Activated CD4-positive, alpha-beta T cell treated with anti-CD3 and anti-CD28 coated beads, Interleukin-2, amount 10 ng/mL, durations not matched to agents 7 days and 5 days (primary cell): ENCODE measurements at regions not wholly inside any gene's neighbourhood (a gene's known extent, or its start where the extent isn't known, plus 50 kb on each side); places are given as distances from the start of the nearest gene placed in this dataset.
"Not testable (repeated sequence)": the region's sequence is repeated elsewhere in the genome, so short reads cannot be mapped to it uniquely, and the experiment has no call there.

Experiments used
- CTCF ChIA-PET: fragments of 350-600 bp; sonication (Branson Sonifier 250); formaldehyde crosslinking; loops from one replicate; lab custom pipeline; 2021; ENCODE audit warnings: antibody characterized with exemption; lab: Charles Lee
- POLR2A ChIA-PET: fragments of 350-600 bp; sonication (Branson Sonifier 250); formaldehyde crosslinking; loops from one replicate; lab custom pipeline; 2021; ENCODE audit warnings: antibody characterized with exemption; lab: Charles Lee
- DNase-seq: peaks from one replicate; pipeline ENCODE4 v3.0.0-alpha.2; 2020
- H3K27ac Mint-ChIP-seq: one replicate; pipeline ENCODE4 v1.8.0; 2021; ENCODE audit warnings: mild to moderate bottlenecking, moderate library complexity, mixed read lengths
- H3K27me3 Mint-ChIP-seq: one replicate; pipeline ENCODE4 v1.8.0; 2021; ENCODE audit warnings: mixed read lengths
- H3K36me3 Mint-ChIP-seq: one replicate; pipeline ENCODE4 v1.8.0; 2021; ENCODE audit warnings: low read depth, mixed read lengths
- H3K4me1 Mint-ChIP-seq: one replicate; pipeline ENCODE4 v1.8.0; 2021; ENCODE audit warnings: mixed read lengths
- H3K4me3 Mint-ChIP-seq: one replicate; pipeline ENCODE4 v1.8.0; 2021; ENCODE audit warnings: mild to moderate bottlenecking, moderate library complexity, mixed read lengths
- H3K9me3 Mint-ChIP-seq: one replicate; pipeline ENCODE4 v1.8.0; 2021; ENCODE audit warnings: mixed read lengths

DNA sequence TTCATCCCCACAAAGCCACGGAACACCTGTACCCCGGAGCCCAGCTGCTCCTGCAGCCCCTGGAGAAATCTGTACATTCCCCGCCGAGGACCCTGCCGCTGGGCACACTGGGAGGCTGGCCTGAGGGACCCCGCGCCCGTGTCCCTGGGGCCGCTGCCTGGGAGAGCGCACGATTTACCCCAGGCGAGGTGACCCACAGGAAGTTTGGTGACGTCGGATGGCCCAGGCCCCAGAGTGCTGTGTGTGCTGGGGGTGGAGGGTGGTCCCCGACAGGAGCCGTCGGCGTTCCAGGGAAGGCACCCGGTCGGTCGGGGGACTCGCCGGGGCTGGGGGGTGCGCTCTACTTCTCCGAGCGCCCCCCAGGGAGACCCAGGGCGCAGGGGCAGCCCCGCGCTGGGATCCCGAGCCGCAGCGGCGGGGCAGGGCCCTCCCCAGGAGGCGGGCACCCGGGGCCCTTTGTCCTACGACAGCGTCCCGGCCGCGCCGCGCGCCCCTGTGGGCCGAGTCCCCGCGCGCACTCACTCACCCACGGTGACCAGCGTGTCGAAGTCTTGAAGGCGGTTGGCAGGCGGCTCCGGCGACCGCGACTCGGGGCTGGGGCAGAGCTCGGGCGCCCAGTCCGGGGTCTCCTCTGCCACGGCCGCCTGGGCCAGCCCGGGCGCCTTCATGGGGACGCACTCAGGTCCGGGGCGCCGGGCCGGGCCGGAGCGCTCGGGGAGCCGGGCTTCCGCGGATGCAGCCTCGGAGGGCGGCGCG lies 206.4 kb upstream of the PRKX start:
- DNase-seq, CTCF ChIA-PET, POLR2A ChIA-PET, H3K36me3 Mint-ChIP-seq, H3K9me3 Mint-ChIP-seq, H3K4me1 Mint-ChIP-seq, H3K27me3 Mint-ChIP-seq, H3K27ac Mint-ChIP-seq, H3K4me3 Mint-ChIP-seq: not testable (repeated sequence)

DNA sequence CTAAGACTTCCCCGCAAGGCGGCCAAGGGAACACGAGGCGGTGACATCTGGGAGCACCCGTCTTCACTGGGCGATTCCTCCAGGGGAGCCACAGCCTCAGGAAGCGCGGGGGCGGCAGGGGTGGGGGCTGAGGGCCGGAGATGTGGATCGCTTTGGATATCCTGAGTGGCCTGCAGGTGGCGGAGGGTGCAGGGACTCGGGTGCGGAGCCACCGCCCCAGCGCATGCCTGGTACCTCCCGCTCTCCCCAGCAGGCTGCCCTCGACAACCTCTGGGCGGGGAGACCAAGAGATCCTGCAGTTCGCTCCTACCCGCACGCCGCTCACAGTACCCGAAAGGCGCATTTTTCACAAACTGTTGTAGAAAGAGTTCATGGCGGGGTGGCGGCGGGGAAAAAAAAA lies 201.4 kb upstream of the PRKX start:
- H3K9me3 Mint-ChIP-seq, H3K4me1 Mint-ChIP-seq, H3K4me3 Mint-ChIP-seq, POLR2A ChIA-PET, H3K36me3 Mint-ChIP-seq, CTCF ChIA-PET, H3K27ac Mint-ChIP-seq, DNase-seq, H3K27me3 Mint-ChIP-seq: not testable (repeated sequence)

DNA sequence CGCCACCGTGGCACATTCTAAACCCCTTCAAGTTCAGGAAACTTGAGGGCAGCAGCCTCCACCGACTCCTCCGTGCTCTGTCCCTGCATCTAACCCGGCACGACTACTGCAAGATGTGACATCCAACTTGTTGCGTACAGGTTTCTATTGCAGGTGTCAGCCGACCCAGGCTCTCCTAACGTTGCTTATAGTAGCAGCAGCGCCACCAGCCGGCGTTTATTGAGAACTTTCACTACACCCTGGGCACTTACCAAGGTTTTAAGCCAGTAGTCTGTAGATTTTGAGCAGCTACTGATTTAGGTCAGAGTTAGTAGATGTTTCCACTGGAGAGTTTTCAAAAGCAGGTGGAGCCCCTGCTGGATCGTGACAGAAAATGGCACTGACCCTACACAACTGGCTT lies 200.6 kb upstream of the PRKX start:
- CTCF ChIA-PET, H3K9me3 Mint-ChIP-seq, H3K36me3 Mint-ChIP-seq, H3K4me1 Mint-ChIP-seq, H3K27ac Mint-ChIP-seq, H3K27me3 Mint-ChIP-seq, DNase-seq, POLR2A ChIA-PET, H3K4me3 Mint-ChIP-seq: not testable (repeated sequence)

DNA sequence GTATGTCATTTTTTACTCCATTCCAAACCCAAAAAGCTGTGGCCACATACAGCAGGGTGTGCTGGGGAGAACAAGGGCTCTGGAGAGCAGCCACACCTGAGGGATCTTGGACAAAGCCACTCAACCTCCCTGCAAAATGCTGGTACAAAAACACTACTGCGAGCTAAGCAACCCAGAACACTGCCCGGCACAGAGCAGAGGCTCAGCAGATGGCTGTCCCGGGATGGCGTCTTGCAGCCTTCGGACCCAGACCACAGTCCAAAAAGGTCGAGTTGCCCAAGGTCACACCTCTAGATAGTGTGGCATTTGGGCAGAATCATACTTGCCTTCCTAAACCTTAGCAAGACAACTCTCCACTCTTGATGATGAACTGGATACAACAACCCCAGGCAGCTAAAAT lies 197.6 kb upstream of the PRKX start:
- H3K36me3 Mint-ChIP-seq, CTCF ChIA-PET, H3K4me3 Mint-ChIP-seq, POLR2A ChIA-PET, H3K9me3 Mint-ChIP-seq, DNase-seq, H3K27me3 Mint-ChIP-seq, H3K4me1 Mint-ChIP-seq, H3K27ac Mint-ChIP-seq: not testable (repeated sequence)

DNA sequence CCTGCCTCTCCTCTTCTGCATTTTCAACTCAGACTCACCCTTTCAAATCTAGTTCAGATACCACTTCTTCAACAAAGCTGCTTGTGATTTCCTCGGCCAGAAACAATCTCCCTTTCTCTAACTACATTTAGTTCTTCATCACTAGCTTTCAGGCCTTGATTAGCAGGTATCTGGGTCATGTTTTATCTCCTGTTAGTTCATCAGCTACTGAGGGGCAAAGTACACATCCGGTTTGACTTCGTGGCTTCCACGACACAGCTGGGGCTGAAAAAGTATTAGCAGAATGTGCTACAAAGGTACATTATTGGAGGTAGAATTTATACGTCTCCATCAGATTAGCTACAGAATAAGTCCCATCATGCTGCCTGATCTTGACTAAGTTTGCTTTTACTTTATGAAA lies 197.2 kb upstream of the PRKX start:
- H3K27me3 Mint-ChIP-seq, H3K36me3 Mint-ChIP-seq, H3K4me1 Mint-ChIP-seq, CTCF ChIA-PET, H3K27ac Mint-ChIP-seq, H3K4me3 Mint-ChIP-seq, H3K9me3 Mint-ChIP-seq, DNase-seq, POLR2A ChIA-PET: not testable (repeated sequence)

DNA sequence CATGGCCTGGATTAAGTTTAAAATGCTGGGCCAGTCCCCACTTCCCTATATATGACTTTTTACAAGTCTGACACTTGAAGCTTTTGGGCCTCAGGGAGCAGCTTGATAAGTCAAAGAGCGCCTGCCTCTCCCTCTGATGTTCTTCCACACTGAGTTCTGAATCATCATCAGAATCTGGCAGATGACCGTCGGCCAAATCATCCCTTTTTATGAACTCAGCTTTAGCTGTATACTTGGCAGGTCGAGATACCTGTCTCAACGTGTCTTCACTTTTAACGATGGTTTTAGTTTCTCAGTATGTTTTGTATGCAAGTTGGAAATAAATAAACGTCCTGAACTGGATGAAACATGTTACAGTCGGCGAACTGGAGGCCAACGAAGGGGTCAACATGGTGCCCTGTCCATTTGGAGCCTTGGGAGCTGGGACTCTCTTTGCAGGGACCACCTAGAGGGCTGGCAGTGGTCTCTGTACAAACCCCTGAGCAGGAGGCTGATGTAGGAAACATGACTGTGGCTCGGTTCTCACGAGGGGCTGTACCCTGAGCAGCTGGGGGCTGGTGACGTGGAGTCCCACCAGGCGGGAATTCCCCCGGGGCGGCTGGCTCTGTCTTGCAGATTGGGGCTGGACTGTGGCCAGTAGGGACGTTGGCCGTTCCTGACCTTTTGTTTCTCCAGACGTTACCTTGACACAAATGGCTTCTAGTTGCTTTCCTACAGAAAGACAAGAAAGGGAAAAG lies 192.2 kb upstream of the PRKX start:
- H3K27ac Mint-ChIP-seq, H3K9me3 Mint-ChIP-seq, H3K36me3 Mint-ChIP-seq, DNase-seq, H3K4me3 Mint-ChIP-seq, POLR2A ChIA-PET, H3K4me1 Mint-ChIP-seq, H3K27me3 Mint-ChIP-seq, CTCF ChIA-PET: not testable (repeated sequence)

DNA sequence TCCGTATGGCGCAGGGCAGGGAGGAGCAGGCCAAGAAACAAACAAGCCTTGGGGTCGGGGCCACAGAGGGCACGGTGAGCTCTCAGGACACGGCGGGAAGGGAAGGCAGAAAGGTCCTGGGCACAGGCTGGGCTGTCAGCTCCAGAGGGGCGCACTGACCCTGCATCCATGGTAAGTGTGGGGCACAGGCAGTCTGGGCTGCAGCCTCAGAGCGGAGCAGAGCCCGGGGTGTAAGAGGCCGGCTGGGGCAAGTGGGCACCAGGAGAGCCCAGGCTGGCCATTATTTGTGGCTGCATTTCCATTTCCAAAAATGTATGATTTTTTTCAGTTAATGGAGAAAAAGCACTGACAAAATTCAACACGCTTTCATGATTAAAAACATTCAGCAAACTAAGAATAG lies 188.8 kb upstream of the PRKX start:
- H3K27ac Mint-ChIP-seq, H3K27me3 Mint-ChIP-seq, CTCF ChIA-PET, DNase-seq, H3K4me3 Mint-ChIP-seq, H3K9me3 Mint-ChIP-seq, H3K36me3 Mint-ChIP-seq, H3K4me1 Mint-ChIP-seq, POLR2A ChIA-PET: not testable (repeated sequence)

DNA sequence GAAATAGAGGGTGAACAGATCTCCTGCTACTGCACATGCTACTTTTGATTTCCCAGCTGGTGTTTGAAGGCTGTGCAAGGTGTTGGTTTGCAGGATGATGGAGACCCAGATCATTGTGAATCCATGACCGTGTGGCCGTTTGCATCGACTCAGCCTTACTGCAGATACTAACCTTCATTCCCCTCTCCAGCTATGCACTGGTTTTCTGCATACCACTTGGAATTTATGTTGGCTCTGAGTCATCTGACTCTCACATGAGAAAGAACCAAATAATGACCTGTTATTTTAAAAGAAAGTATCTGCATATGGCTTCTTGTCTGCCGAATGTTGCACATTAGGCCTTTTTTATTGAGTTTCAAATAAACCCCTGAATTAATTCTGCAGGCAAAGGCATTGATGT lies 183.3 kb upstream of the PRKX start:
- H3K36me3 Mint-ChIP-seq, POLR2A ChIA-PET, DNase-seq, H3K4me1 Mint-ChIP-seq, H3K27ac Mint-ChIP-seq, H3K27me3 Mint-ChIP-seq, H3K9me3 Mint-ChIP-seq, CTCF ChIA-PET, H3K4me3 Mint-ChIP-seq: not testable (repeated sequence)

DNA sequence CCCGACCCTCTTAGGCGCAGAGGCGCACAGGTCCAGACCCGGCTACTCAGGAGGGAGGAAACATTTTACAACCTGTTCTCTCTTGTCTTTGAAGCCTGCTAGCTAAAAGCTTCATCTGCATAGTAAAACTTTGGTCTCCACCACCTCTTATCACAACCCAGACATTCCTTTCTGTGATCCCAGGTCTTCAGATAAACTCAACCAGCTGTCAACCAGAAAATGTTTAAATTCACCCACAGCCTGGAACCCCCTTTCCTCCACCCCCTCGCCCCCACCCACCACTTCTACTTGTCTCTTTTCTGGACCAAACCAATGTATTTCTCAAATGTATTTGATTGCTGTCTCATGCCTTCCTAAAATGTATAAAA lies 169.1 kb upstream of the PRKX start:
- CTCF ChIA-PET, H3K4me3 Mint-ChIP-seq, H3K4me1 Mint-ChIP-seq, H3K36me3 Mint-ChIP-seq, DNase-seq, POLR2A ChIA-PET, H3K27me3 Mint-ChIP-seq, H3K9me3 Mint-ChIP-seq, H3K27ac Mint-ChIP-seq: not testable (repeated sequence)

DNA sequence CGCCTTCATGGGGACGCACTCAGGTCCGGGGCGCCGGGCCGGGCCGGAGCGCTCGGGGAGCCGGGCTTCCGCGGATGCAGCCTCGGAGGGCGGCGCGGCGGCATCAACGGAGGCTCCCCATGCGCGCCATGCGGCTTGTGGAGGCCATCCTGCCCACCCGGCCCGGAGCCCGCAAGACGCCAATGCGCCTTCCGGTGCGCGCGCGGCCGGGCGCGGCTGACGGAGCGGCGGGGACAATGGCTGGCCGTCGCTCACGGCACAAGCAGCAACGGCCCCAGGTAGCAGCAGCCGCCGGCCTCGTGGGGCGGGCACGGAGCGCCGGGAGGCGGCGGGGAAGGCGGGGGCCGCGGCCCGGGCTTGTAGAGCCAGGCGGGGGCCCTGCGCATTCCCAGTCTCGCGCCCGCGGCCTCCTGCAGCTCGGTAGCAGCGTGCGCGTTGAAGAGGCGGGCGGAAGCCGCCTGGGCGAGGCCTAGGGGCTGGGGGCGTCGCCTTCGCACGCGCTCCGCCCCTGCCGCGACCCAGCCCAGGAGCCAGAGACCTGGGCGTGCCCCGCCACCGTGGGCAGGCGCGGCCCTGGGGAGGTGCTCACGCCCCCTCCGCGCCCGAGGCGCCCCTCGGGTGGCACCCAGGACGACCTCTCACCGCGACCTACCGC lies 168.6 kb upstream of the PRKX start:
- H3K27me3 Mint-ChIP-seq, H3K9me3 Mint-ChIP-seq, CTCF ChIA-PET, H3K4me3 Mint-ChIP-seq, H3K36me3 Mint-ChIP-seq, H3K4me1 Mint-ChIP-seq, DNase-seq, POLR2A ChIA-PET, H3K27ac Mint-ChIP-seq: not testable (repeated sequence)

DNA sequence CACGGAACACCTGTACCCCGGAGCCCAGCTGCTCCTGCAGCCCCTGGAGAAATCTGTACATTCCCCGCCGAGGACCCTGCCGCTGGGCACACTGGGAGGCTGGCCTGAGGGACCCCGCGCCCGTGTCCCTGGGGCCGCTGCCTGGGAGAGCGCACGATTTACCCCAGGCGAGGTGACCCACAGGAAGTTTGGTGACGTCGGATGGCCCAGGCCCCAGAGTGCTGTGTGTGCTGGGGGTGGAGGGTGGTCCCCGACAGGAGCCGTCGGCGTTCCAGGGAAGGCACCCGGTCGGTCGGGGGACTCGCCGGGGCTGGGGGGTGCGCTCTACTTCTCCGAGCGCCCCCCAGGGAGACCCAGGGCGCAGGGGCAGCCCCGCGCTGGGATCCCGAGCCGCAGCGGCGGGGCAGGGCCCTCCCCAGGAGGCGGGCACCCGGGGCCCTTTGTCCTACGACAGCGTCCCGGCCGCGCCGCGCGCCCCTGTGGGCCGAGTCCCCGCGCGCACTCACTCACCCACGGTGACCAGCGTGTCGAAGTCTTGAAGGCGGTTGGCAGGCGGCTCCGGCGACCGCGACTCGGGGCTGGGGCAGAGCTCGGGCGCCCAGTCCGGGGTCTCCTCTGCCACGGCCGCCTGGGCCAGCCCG lies 167.9 kb upstream of the PRKX start:
- H3K9me3 Mint-ChIP-seq, POLR2A ChIA-PET, H3K4me1 Mint-ChIP-seq, CTCF ChIA-PET, H3K36me3 Mint-ChIP-seq, H3K27me3 Mint-ChIP-seq, DNase-seq, H3K27ac Mint-ChIP-seq, H3K4me3 Mint-ChIP-seq: not testable (repeated sequence)

DNA sequence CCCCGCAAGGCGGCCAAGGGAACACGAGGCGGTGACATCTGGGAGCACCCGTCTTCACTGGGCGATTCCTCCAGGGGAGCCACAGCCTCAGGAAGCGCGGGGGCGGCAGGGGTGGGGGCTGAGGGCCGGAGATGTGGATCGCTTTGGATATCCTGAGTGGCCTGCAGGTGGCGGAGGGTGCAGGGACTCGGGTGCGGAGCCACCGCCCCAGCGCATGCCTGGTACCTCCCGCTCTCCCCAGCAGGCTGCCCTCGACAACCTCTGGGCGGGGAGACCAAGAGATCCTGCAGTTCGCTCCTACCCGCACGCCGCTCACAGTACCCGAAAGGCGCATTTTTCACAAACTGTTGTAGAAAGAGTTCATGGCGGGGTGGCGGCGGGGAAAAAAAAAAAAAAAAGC lies 162.9 kb upstream of the PRKX start:
- H3K4me3 Mint-ChIP-seq, H3K27me3 Mint-ChIP-seq, POLR2A ChIA-PET, CTCF ChIA-PET, DNase-seq, H3K36me3 Mint-ChIP-seq, H3K9me3 Mint-ChIP-seq, H3K4me1 Mint-ChIP-seq, H3K27ac Mint-ChIP-seq: not testable (repeated sequence)

DNA sequence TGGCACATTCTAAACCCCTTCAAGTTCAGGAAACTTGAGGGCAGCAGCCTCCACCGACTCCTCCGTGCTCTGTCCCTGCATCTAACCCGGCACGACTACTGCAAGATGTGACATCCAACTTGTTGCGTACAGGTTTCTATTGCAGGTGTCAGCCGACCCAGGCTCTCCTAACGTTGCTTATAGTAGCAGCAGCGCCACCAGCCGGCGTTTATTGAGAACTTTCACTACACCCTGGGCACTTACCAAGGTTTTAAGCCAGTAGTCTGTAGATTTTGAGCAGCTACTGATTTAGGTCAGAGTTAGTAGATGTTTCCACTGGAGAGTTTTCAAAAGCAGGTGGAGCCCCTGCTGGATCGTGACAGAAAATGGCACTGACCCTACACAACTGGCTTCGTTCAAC lies 162.2 kb upstream of the PRKX start:
- H3K36me3 Mint-ChIP-seq, H3K27me3 Mint-ChIP-seq, H3K4me3 Mint-ChIP-seq, H3K27ac Mint-ChIP-seq, H3K9me3 Mint-ChIP-seq, DNase-seq, POLR2A ChIA-PET, CTCF ChIA-PET, H3K4me1 Mint-ChIP-seq: not testable (repeated sequence)
